Osteoblast (primary cell): ENCODE measurements at regions not wholly inside any gene's neighbourhood (a gene's known extent, or its start where the extent isn't known, plus 50 kb on each side); places are given as distances from the start of the nearest gene placed in this dataset.
A peak's percentile ranks its signal among the peaks of the same experiment; 100 is the strongest.
"Not testable (repeated sequence)": the region's sequence is repeated elsewhere in the genome, so short reads cannot be mapped to it uniquely, and the experiment has no call there.

Experiments used
- DNase-seq: peaks from one replicate; pipeline ENCODE4 v3.0.0; 2011; ENCODE audit warnings: low spot score, mixed read lengths; ENCODE audit not compliant: insufficient read length; ENCODE audit errors: missing footprints
- H2AFZ ChIP-seq: 2 replicates; pipeline ENCODE4 v1.6.0; 2011; ENCODE audit warnings: mild to moderate bottlenecking, low read length
- H3K27ac ChIP-seq: 2 replicates; pipeline ENCODE4 v1.5.1; 2011; ENCODE audit warnings: mild to moderate bottlenecking, low read depth, low read length, moderate library complexity
- H3K27me3 ChIP-seq: 2 replicates; pipeline ENCODE4 v1.6.0; 2012; ENCODE audit warnings: mild to moderate bottlenecking, control low read depth, inconsistent platforms, low read length, moderate library complexity; ENCODE audit not compliant: insufficient read depth
- H3K36me3 ChIP-seq: 2 replicates; pipeline ENCODE4 v1.5.1; 2011; ENCODE audit warnings: mild to moderate bottlenecking, low read length, control low read depth, moderate library complexity; ENCODE audit not compliant: insufficient read depth
- H3K4me1 ChIP-seq: 2 replicates; pipeline ENCODE4 v1.5.1; 2011; ENCODE audit warnings: mild to moderate bottlenecking, low read length, control low read depth, moderate library complexity; ENCODE audit not compliant: insufficient read depth
- H3K4me2 ChIP-seq: 2 replicates; pipeline ENCODE4 v1.6.0; 2011; ENCODE audit warnings: mild to moderate bottlenecking, low read length; ENCODE audit not compliant: insufficient read depth
- H3K4me3 ChIP-seq: fragments of 200-600 bp; sonication (generic); 3 replicates; pipeline ENCODE4 v1.5.1; 2012; ENCODE audit warnings: mild to moderate bottlenecking, low read length, inconsistent platforms; ENCODE audit not compliant: insufficient read depth
- H3K79me2 ChIP-seq: 2 replicates; pipeline ENCODE4 v1.6.0; 2012; ENCODE audit warnings: mild to moderate bottlenecking, low read length, control low read depth, inconsistent platforms; ENCODE audit not compliant: insufficient read depth
- H3K9me3 ChIP-seq: 2 replicates; pipeline ENCODE4 v1.5.1; 2011; ENCODE audit warnings: low read depth, low read length, control low read depth
- H4K20me1 ChIP-seq: 2 replicates; pipeline ENCODE4 v1.6.0; 2012; ENCODE audit warnings: mild to moderate bottlenecking, low read length, control low read depth; ENCODE audit not compliant: insufficient read depth
- CTCF ChIP-seq: IDR thresholded peaks from 2 replicates; pipeline ENCODE4 v1.5.1; 2011; ENCODE audit warnings: mild to moderate bottlenecking, low read depth, low read length, moderate library complexity; ENCODE audit errors: extremely low read depth

GRCh38 chr3:106104078-106104477 is 235.3 kb upstream of the CBLB start:
- Histone ChIP-seq H3K4me3 (no peak overlapping the region), H3K9me3 (no peaks in the 10 kb centered on the region), H3K4me2 (no peak overlapping the region), H4K20me1 (no peaks in the 10 kb centered on the region), H3K79me2 (no peaks in the 10 kb centered on the region), H3K27me3 (no peaks in the 10 kb centered on the region), H3K4me1 (no peaks in the 10 kb centered on the region), H3K27ac (no peak overlapping the region), H2AFZ (no peak overlapping the region), H3K36me3 (no peaks in the 10 kb centered on the region)
- DNase-seq, result no peak
- no peak for TF ChIP-seq CTCF

- H3K27ac ChIP-seq, result no peak overlapping the region
- H3K27me3 ChIP-seq, result no peaks in the 10 kb centered on the region
- no peak for DNase-seq
- no peaks in the 10 kb centered on the region for H3K9me3 ChIP-seq
- no peak for TF ChIP-seq CTCF
- H3K4me3 ChIP-seq, result no peak overlapping the region
- H4K20me1 ChIP-seq, result no peaks in the 10 kb centered on the region
- H2AFZ ChIP-seq, result no peak overlapping the region
- H3K79me2 ChIP-seq, result no peaks in the 10 kb centered on the region
- no peaks in the 10 kb centered on the region for H3K36me3 ChIP-seq
- H3K4me1 ChIP-seq, result no peaks in the 10 kb centered on the region
- H3K4me2 ChIP-seq, result no peak overlapping the region
Measured at GRCh38 chr3:106108925-106109324, 240.1 kb upstream of the CBLB start.

GRCh38 chr3:106112561-106112960 is 243.7 kb upstream of the CBLB start:
- not testable (repeated sequence) for H3K4me1 ChIP-seq, H3K36me3 ChIP-seq, H3K27ac ChIP-seq, H4K20me1 ChIP-seq, H3K9me3 ChIP-seq, H3K27me3 ChIP-seq, H3K4me2 ChIP-seq, H3K79me2 ChIP-seq, DNase-seq, H3K4me3 ChIP-seq, H2AFZ ChIP-seq

- no peak for DNase-seq
- no peaks in the 10 kb centered on the region for H4K20me1 ChIP-seq
- H3K4me1 ChIP-seq, result peaks cover 7% of the 10 kb centered on the region
- TF ChIP-seq CTCF, result no peak
- H3K79me2 ChIP-seq, result no peaks in the 10 kb centered on the region
- H3K36me3 ChIP-seq, result no peaks in the 10 kb centered on the region
- H3K4me3 ChIP-seq, result no peak overlapping the region
- peak overlapping the region; percentile 11 for H2AFZ ChIP-seq
- peak overlapping the region; percentile 80 for H3K27ac ChIP-seq
- H3K27me3 ChIP-seq, result no peaks in the 10 kb centered on the region
- H3K9me3 ChIP-seq, result no peaks in the 10 kb centered on the region
- no peak overlapping the region for H3K4me2 ChIP-seq
Measured at GRCh38 chr3:106113747-106114146, 244.9 kb upstream of the CBLB start.
